ENCODE measurements at regions not wholly inside any gene's neighbourhood (a gene's known extent, or its start where the extent isn't known, plus 50 kb on each side); places are given as distances from the start of the nearest gene placed in this dataset.

- H3K9ac ChIP-seq (ENCODE audit: insufficient read length, low read depth) = no peak overlapping the region
- DNase-seq (ENCODE audit: low read depth, low spot score) = no peak
- H3K9me3 ChIP-seq (ENCODE audit: insufficient read depth, low read length) = no peaks in the 10 kb centered on the region
- no peaks in the 10 kb centered on the region for H3K36me3 ChIP-seq (ENCODE audit: insufficient read depth, insufficient read length, low read length)
- H3K27me3 ChIP-seq (ENCODE audit: insufficient read depth, insufficient read length) = no peaks in the 10 kb centered on the region
- TF ChIP-seq ZNF274 (IDR thresholded peaks at IDR 0.05; ENCODE audit: low read depth, low read length) (no peak), SUZ12 (IDR thresholded peaks at IDR 0.05; ENCODE audit: extremely low read depth, insufficient read depth, insufficient read length) (no peak), YY1 (IDR thresholded peaks at IDR 0.05; ENCODE audit: insufficient read depth, insufficient read length) (no peak)
- H3K4me1 ChIP-seq (ENCODE audit: insufficient read depth, insufficient read length) = no peaks in the 10 kb centered on the region
- H3K4me3 ChIP-seq (ENCODE audit: insufficient read length, low read depth) = no peak overlapping the region
Observed at GRCh38 chr18:27582760-27583412, 397.8 kb upstream of the CHST9 start.

GRCh38 chr18:27581296-27581904 is 396.3 kb upstream of the CHST9 start:
- Histone ChIP-seq H3K9ac (ENCODE audit: insufficient read length, low read depth) (no peak overlapping the region), H3K9me3 (ENCODE audit: insufficient read depth, low read length) (no peaks in the 10 kb centered on the region), H3K36me3 (ENCODE audit: insufficient read depth, insufficient read length, low read length) (no peaks in the 10 kb centered on the region), H3K4me1 (ENCODE audit: insufficient read depth, insufficient read length) (no peaks in the 10 kb centered on the region), H3K27me3 (ENCODE audit: insufficient read depth, insufficient read length) (no peaks in the 10 kb centered on the region), H3K4me3 (ENCODE audit: insufficient read length, low read depth) (no peak overlapping the region)
- TF ChIP-seq SUZ12 (IDR thresholded peaks at IDR 0.05; ENCODE audit: extremely low read depth, insufficient read depth, insufficient read length) = no peak
- no peak for TF ChIP-seq YY1 (IDR thresholded peaks at IDR 0.05; ENCODE audit: insufficient read depth, insufficient read length)
- no peak for TF ChIP-seq ZNF274 (IDR thresholded peaks at IDR 0.05; ENCODE audit: low read depth, low read length)
- no peak for DNase-seq (ENCODE audit: low read depth, low spot score)

GRCh38 chr18:27579364-27579763 is 394.3 kb upstream of the CHST9 start:
- Histone ChIP-seq H3K36me3 (ENCODE audit: insufficient read depth, insufficient read length, low read length) (no peaks in the 10 kb centered on the region), H3K9me3 (ENCODE audit: insufficient read depth, low read length) (no peaks in the 10 kb centered on the region), H3K9ac (ENCODE audit: insufficient read length, low read depth) (no peak overlapping the region), H3K4me1 (ENCODE audit: insufficient read depth, insufficient read length) (no peaks in the 10 kb centered on the region), H3K27me3 (ENCODE audit: insufficient read depth, insufficient read length) (no peaks in the 10 kb centered on the region), H3K4me3 (ENCODE audit: insufficient read length, low read depth) (no peak overlapping the region)
- no peak for TF ChIP-seq SUZ12 (IDR thresholded peaks at IDR 0.05; ENCODE audit: extremely low read depth, insufficient read depth, insufficient read length)
- no peak for TF ChIP-seq YY1 (IDR thresholded peaks at IDR 0.05; ENCODE audit: insufficient read depth, insufficient read length)
- no peak for TF ChIP-seq ZNF274 (IDR thresholded peaks at IDR 0.05; ENCODE audit: low read depth, low read length)
- DNase-seq (ENCODE audit: low read depth, low spot score) = no peak

- Histone ChIP-seq H3K27me3 (ENCODE audit: insufficient read depth, insufficient read length) (no peaks in the 10 kb centered on the region), H3K4me1 (ENCODE audit: insufficient read depth, insufficient read length) (no peaks in the 10 kb centered on the region), H3K36me3 (ENCODE audit: insufficient read depth, insufficient read length, low read length) (no peaks in the 10 kb centered on the region), H3K4me3 (ENCODE audit: insufficient read length, low read depth) (no peak overlapping the region), H3K9me3 (ENCODE audit: insufficient read depth, low read length) (no peaks in the 10 kb centered on the region), H3K9ac (ENCODE audit: insufficient read length, low read depth) (no peak overlapping the region)
- TF ChIP-seq YY1 (IDR thresholded peaks at IDR 0.05; ENCODE audit: insufficient read depth, insufficient read length) (no peak), ZNF274 (IDR thresholded peaks at IDR 0.05; ENCODE audit: low read depth, low read length) (no peak), SUZ12 (IDR thresholded peaks at IDR 0.05; ENCODE audit: extremely low read depth, insufficient read depth, insufficient read length) (no peak)
- no peak for DNase-seq (ENCODE audit: low read depth, low spot score)
Observed at GRCh38 chr18:27577752-27578151, 392.6 kb upstream of the CHST9 start.

GRCh38 chr18:27577265-27577664 is 392.2 kb upstream of the CHST9 start:
- H3K4me3 ChIP-seq (ENCODE audit: insufficient read length, low read depth) = no peak overlapping the region
- H3K36me3 ChIP-seq (ENCODE audit: insufficient read depth, insufficient read length, low read length) = no peaks in the 10 kb centered on the region
- H3K4me1 ChIP-seq (ENCODE audit: insufficient read depth, insufficient read length) = no peaks in the 10 kb centered on the region
- H3K27me3 ChIP-seq (ENCODE audit: insufficient read depth, insufficient read length) = no peaks in the 10 kb centered on the region
- H3K9ac ChIP-seq (ENCODE audit: insufficient read length, low read depth) = no peak overlapping the region
- no peaks in the 10 kb centered on the region for H3K9me3 ChIP-seq (ENCODE audit: insufficient read depth, low read length)
- no peak for DNase-seq (ENCODE audit: low read depth, low spot score)
- TF ChIP-seq ZNF274 (IDR thresholded peaks at IDR 0.05; ENCODE audit: low read depth, low read length) (no peak), YY1 (IDR thresholded peaks at IDR 0.05; ENCODE audit: insufficient read depth, insufficient read length) (no peak), SUZ12 (IDR thresholded peaks at IDR 0.05; ENCODE audit: extremely low read depth, insufficient read depth, insufficient read length) (no peak)

- TF ChIP-seq ZNF274 (IDR thresholded peaks at IDR 0.05; ENCODE audit: low read depth, low read length) (no peak), SUZ12 (IDR thresholded peaks at IDR 0.05; ENCODE audit: extremely low read depth, insufficient read depth, insufficient read length) (no peak), YY1 (IDR thresholded peaks at IDR 0.05; ENCODE audit: insufficient read depth, insufficient read length) (no peak)
- Histone ChIP-seq H3K4me1 (ENCODE audit: insufficient read depth, insufficient read length) (no peaks in the 10 kb centered on the region), H3K27me3 (ENCODE audit: insufficient read depth, insufficient read length) (no peaks in the 10 kb centered on the region), H3K4me3 (ENCODE audit: insufficient read length, low read depth) (no peak overlapping the region), H3K9me3 (ENCODE audit: insufficient read depth, low read length) (no peaks in the 10 kb centered on the region), H3K9ac (ENCODE audit: insufficient read length, low read depth) (no peak overlapping the region), H3K36me3 (ENCODE audit: insufficient read depth, insufficient read length, low read length) (no peaks in the 10 kb centered on the region)
- DNase-seq (ENCODE audit: low read depth, low spot score) = no peak
Observed at GRCh38 chr18:27567434-27567833, 382.3 kb upstream of the CHST9 start.

- DNase-seq (ENCODE audit: low read depth, low spot score) = no peak
- Histone ChIP-seq H3K4me3 (ENCODE audit: insufficient read length, low read depth) (no peak overlapping the region), H3K9ac (ENCODE audit: insufficient read length, low read depth) (no peak overlapping the region), H3K36me3 (ENCODE audit: insufficient read depth, insufficient read length, low read length) (no peaks in the 10 kb centered on the region), H3K9me3 (ENCODE audit: insufficient read depth, low read length) (no peaks in the 10 kb centered on the region), H3K4me1 (ENCODE audit: insufficient read depth, insufficient read length) (no peaks in the 10 kb centered on the region), H3K27me3 (ENCODE audit: insufficient read depth, insufficient read length) (no peaks in the 10 kb centered on the region)
- TF ChIP-seq ZNF274 (IDR thresholded peaks at IDR 0.05; ENCODE audit: low read depth, low read length) (no peak), SUZ12 (IDR thresholded peaks at IDR 0.05; ENCODE audit: extremely low read depth, insufficient read depth, insufficient read length) (no peak), YY1 (IDR thresholded peaks at IDR 0.05; ENCODE audit: insufficient read depth, insufficient read length) (no peak)
Observed at GRCh38 chr18:27564066-27564465, 379.0 kb upstream of the CHST9 start.
